K562 (cell line): ENCODE measurements at regions not wholly inside any gene's neighbourhood (a gene's known extent, or its start where the extent isn't known, plus 50 kb on each side); places are given as distances from the start of the nearest gene placed in this dataset.

Experiments
- ATAC-seq: fragments of 200-7000 bp; cut with Tn5 transposase; 3 replicates; pipeline ENCODE4 v1.9.1; 2020; ENCODE audit warnings: moderate library complexity
- BruUV-seq: library from RNA; stranded (reverse); fragments of 400-500 nt; replicated peaks from 2 replicates; lab custom pipeline; 2021; lab: Mats Ljungman, UMichigan
- CTCF ChIA-PET: fragments of 300-600 bp; formaldehyde crosslinking; extraction: SDS; loops from one replicate; lab custom pipeline; 2021; ENCODE audit warnings: low intra/inter-chr PET ratio; lab: Yijun Ruan, JAX
- POLR2A ChIA-PET: fragments of 300-600, 350-650 bp; sonication (Branson Sonifier 250); formaldehyde crosslinking; extraction: SDS; loops from one replicate; lab custom pipeline; 2021; ENCODE audit warnings: antibody characterized with exemption, inconsistent platforms; lab: Yijun Ruan, JAX
- DNase-seq, 4 experiments: peaks; one replicate each; pipeline versions ENCODE4 v3.0.0 to v3.0.0-alpha.2; 2011 to 2018; ENCODE audit warnings: low spot score in 3 of 4, mixed read lengths in 3 of 4; ENCODE audit errors: extremely low read depth in 1 of 4
- FAIRE-seq: peaks from 2 replicates; lab custom pipeline; 2011; peaks lifted over from hg19 to GRCh38; lab: Jason Lieb, UNC
- H2AFZ ChIP-seq: 2 replicates; pipeline ENCODE4 v1.6.0; 2011; ENCODE audit warnings: low read depth, low read length, control low read depth, inconsistent platforms
- H3K27ac ChIP-seq: fragments of 200-600 bp; 3 replicates; pipeline ENCODE4 v1.8.0; 2011; ENCODE audit warnings: low read depth, mild to moderate bottlenecking, control low read depth, inconsistent platforms, low read length, moderate library complexity, mixed read lengths; ENCODE audit errors: extremely low read depth
- H3K27me3 ChIP-seq, 2 experiments: fragments of 300-600 bp in 1 of 2; 2 replicates in 1 of 2; 3 replicates in 1 of 2; pipeline versions ENCODE4 v1.6.0 to v1.8.0; 2011; ENCODE audit warnings: inconsistent platforms in 2 of 2, low read length in 2 of 2, mild to moderate bottlenecking in 1 of 2, mixed read lengths in 1 of 2, moderate library complexity in 1 of 2; ENCODE audit not compliant: control insufficient read depth in 2 of 2, insufficient read depth in 2 of 2
- H3K36me3 ChIP-seq: fragments of 300-600 bp; 3 replicates; pipeline ENCODE4 v1.8.0; 2011; ENCODE audit warnings: mild to moderate bottlenecking, low read length, inconsistent platforms; ENCODE audit not compliant: control insufficient read depth, insufficient read depth
- H3K4me1 ChIP-seq, 2 experiments: fragments of 200-600 bp in 1 of 2; replicated peaks in 1 of 2; 2 replicates in 1 of 2; 3 replicates in 1 of 2; pipeline versions ENCODE4 v1.5.1 to v1.8.0; 2011; ENCODE audit warnings: inconsistent platforms in 2 of 2, low read length in 2 of 2, mild to moderate bottlenecking in 1 of 2, mixed read lengths in 1 of 2, moderate library complexity in 1 of 2; ENCODE audit not compliant: control insufficient read depth in 2 of 2, insufficient read depth in 2 of 2
- H3K4me2 ChIP-seq: 2 replicates; pipeline ENCODE4 v1.6.1; 2011; ENCODE audit warnings: low read length, control low read depth, inconsistent platforms, mixed read lengths; ENCODE audit not compliant: insufficient read depth
- H3K4me3 ChIP-seq: fragments of 200-600 bp; sonication (generic), shearing (Covaris generic); 2 replicates; pipeline ENCODE4 v1.5.1; 2016; ENCODE audit warnings: control low read depth, inconsistent platforms
- H3K79me2 ChIP-seq: fragments of 200-600 bp; 3 replicates; pipeline ENCODE4 v1.8.0; 2011; ENCODE audit warnings: low read length, inconsistent platforms; ENCODE audit not compliant: control insufficient read depth, insufficient read depth
- H3K9ac ChIP-seq, 2 experiments: 2 replicates each; pipeline versions ENCODE4 v1.6.0 to v1.6.1; 2011; ENCODE audit warnings: low read depth in 2 of 2, low read length in 2 of 2, control low read depth in 1 of 2, inconsistent platforms in 1 of 2, mild to moderate bottlenecking in 1 of 2, mixed read lengths in 1 of 2; ENCODE audit not compliant: insufficient read depth in 1 of 2
- H3K9me1 ChIP-seq: one replicate; pipeline ENCODE4 v1.6.0; 2011; ENCODE audit warnings: inconsistent platforms, mild to moderate bottlenecking, low read length, moderate library complexity; ENCODE audit not compliant: control insufficient read depth, insufficient read depth
- H3K9me3 ChIP-seq: replicated peaks from 2 replicates; pipeline ENCODE4 v1.5.1; 2011; ENCODE audit warnings: low read depth, low read length, inconsistent platforms; ENCODE audit not compliant: control insufficient read depth, insufficient read depth
- H4K20me1 ChIP-seq: replicated peaks from 2 replicates; pipeline ENCODE4 v1.6.1; 2011; ENCODE audit warnings: low read length, inconsistent platforms, mixed read lengths; ENCODE audit not compliant: control insufficient read depth, insufficient read depth
- CEBPB ChIP-seq: fragments of 450-650 bp; IDR thresholded peaks from 2 replicates; pipeline ENCODE4 v1.6.1; 2016; ENCODE audit warnings: missing genetic modification characterization, missing compliant biosample characterization
- POLR2H ChIP-seq: IDR thresholded peaks from 2 replicates; pipeline ENCODE4 v1.6.1; 2016; ENCODE audit warnings: missing genetic modification characterization, low read depth, mild to moderate bottlenecking, control low read depth, missing compliant biosample characterization, moderate library complexity
- SRF ChIP-seq, 2 experiments: fragments of 250-450, 450-650 bp in 1 of 2; sonication (Bioruptor Pico) in 1 of 2; sonication (generic) in 1 of 2; formaldehyde crosslinking; IDR thresholded peaks; 2 replicates each; pipeline versions ENCODE4 v1.5.0 to v1.5.1; 2020 to 2022; ENCODE audit warnings: mild to moderate bottlenecking in 1 of 2, missing genetic modification reagents in 1 of 2
- WGBS: fragments of 100-300 bp; shearing (Covaris generic); methylation state at CpG from one replicate; pipeline ENCODE4 v1.1.6; 2016; ENCODE audit warnings: low coverage, mixed read lengths; ENCODE audit not compliant: insufficient coverage; ENCODE audit errors: missing lambda C conversion rate; 5-methylcytosine and 5-hydroxymethylcytosine counted together
- in situ Hi-C: fragments of 300-500 bp; cut with MboI; formaldehyde crosslinking; loops from 4 replicates; pipeline ENCODE4 v1.15.0; 2018; ENCODE audit warnings: inconsistent platforms, mixed read lengths
- intact Hi-C: fragments of 100-400 bp; cut with micrococcal nuclease; formaldehyde crosslinking; loops from 2 replicates; pipeline ENCODE4 v1.14.2; 2022
- TF ChIP-seq, protein P1 (sequence below): IDR thresholded peaks from 3 replicates; pipeline ENCODE4 v1.6.1; 2011; ENCODE audit warnings: borderline replicate concordance, mild to moderate bottlenecking, moderate library complexity; ENCODE audit not compliant: insufficient read length; ENCODE audit errors: extremely low read depth
- TF ChIP-seq, protein P2 (sequence below): fragments of 250-450 bp; sonication (Bioruptor Pico); IDR thresholded peaks from 2 replicates; pipeline ENCODE4 v1.5.0; 2022; ENCODE audit warnings: mild to moderate bottlenecking
- TF ChIP-seq, protein P3 (sequence below), 2 experiments: fragments of 450-650 bp in 1 of 2; sonication (generic) in 1 of 2; formaldehyde crosslinking in 1 of 2; IDR thresholded peaks; 2 replicates each; pipeline versions ENCODE4 v1.7.1 to v1.9.0; 2016 to 2022; ENCODE audit warnings: inconsistent platforms in 1 of 2, mild to moderate bottlenecking in 1 of 2, missing genetic modification reagents in 1 of 2

DNA sequence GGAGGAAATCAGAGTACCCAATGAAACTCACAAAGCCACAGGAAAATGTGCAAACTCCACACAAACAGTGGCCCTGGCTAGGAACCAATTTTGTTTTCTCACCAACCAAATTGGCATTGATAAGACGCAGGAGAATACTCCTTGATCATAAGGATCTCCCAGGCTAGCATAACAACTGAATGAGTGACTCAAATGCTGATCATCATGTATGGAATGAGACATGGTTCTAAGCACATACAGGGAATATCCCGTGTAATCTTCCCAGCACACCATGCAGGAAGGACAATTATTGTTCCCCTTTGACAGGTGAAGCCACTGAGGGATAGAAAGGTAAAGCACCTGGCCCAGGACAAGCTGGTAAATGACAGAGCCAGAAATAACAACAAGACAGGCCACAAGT lies 180.0 kb upstream of the DUSP10 start:
- no peaks in the 10 kb centered on the region for H4K20me1 ChIP-seq
- no peaks in the 10 kb centered on the region for H3K27me3 ChIP-seq
- in situ Hi-C loops: no loop called here
- DNase-seq: no peak
- intact Hi-C loops: no loop called here
- no peaks in the 10 kb centered on the region for H3K4me1 ChIP-seq
- ATAC-seq: no peak
- ChIA-PET CTCF (no interaction called here), POLR2A (no interaction called here)
- no peak overlapping the region for H3K27ac ChIP-seq
- no peak overlapping the region for H3K4me3 ChIP-seq
- H3K9me1 ChIP-seq: no peaks in the 10 kb centered on the region
- no TSS peak for BruUV-seq
- H3K79me2 ChIP-seq: no peaks in the 10 kb centered on the region
- no peak overlapping the region for H3K9ac ChIP-seq
- no peak overlapping the region for H2AFZ ChIP-seq
- no peaks in the 10 kb centered on the region for H3K36me3 ChIP-seq
- H3K9me3 ChIP-seq: no peaks in the 10 kb centered on the region
- FAIRE-seq: no peak
- no peak overlapping the region for H3K4me2 ChIP-seq
- 2% methylated on average over 2 of the region's 2 CpGs for WGBS
- TF ChIP-seq, protein P1, sequence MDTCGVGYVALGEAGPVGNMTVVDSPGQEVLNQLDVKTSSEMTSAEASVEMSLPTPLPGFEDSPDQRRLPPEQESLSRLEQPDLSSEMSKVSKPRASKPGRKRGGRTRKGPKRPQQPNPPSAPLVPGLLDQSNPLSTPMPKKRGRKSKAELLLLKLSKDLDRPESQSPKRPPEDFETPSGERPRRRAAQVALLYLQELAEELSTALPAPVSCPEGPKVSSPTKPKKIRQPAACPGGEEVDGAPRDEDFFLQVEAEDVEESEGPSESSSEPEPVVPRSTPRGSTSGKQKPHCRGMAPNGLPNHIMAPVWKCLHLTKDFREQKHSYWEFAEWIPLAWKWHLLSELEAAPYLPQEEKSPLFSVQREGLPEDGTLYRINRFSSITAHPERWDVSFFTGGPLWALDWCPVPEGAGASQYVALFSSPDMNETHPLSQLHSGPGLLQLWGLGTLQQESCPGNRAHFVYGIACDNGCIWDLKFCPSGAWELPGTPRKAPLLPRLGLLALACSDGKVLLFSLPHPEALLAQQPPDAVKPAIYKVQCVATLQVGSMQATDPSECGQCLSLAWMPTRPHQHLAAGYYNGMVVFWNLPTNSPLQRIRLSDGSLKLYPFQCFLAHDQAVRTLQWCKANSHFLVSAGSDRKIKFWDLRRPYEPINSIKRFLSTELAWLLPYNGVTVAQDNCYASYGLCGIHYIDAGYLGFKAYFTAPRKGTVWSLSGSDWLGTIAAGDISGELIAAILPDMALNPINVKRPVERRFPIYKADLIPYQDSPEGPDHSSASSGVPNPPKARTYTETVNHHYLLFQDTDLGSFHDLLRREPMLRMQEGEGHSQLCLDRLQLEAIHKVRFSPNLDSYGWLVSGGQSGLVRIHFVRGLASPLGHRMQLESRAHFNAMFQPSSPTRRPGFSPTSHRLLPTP: no peak
- TF ChIP-seq, protein P2, sequence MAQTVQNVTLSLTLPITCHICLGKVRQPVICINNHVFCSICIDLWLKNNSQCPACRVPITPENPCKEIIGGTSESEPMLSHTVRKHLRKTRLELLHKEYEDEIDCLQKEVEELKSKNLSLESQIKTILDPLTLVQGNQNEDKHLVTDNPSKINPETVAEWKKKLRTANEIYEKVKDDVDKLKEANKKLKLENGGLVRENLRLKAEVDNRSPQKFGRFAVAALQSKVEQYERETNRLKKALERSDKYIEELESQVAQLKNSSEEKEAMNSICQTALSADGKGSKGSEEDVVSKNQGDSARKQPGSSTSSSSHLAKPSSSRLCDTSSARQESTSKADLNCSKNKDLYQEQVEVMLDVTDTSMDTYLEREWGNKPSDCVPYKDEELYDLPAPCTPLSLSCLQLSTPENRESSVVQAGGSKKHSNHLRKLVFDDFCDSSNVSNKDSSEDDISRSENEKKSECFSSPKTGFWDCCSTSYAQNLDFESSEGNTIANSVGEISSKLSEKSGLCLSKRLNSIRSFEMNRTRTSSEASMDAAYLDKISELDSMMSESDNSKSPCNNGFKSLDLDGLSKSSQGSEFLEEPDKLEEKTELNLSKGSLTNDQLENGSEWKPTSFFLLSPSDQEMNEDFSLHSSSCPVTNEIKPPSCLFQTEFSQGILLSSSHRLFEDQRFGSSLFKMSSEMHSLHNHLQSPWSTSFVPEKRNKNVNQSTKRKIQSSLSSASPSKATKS (CRISPR knock-in tag): no peak
- TF ChIP-seq, protein P3, sequence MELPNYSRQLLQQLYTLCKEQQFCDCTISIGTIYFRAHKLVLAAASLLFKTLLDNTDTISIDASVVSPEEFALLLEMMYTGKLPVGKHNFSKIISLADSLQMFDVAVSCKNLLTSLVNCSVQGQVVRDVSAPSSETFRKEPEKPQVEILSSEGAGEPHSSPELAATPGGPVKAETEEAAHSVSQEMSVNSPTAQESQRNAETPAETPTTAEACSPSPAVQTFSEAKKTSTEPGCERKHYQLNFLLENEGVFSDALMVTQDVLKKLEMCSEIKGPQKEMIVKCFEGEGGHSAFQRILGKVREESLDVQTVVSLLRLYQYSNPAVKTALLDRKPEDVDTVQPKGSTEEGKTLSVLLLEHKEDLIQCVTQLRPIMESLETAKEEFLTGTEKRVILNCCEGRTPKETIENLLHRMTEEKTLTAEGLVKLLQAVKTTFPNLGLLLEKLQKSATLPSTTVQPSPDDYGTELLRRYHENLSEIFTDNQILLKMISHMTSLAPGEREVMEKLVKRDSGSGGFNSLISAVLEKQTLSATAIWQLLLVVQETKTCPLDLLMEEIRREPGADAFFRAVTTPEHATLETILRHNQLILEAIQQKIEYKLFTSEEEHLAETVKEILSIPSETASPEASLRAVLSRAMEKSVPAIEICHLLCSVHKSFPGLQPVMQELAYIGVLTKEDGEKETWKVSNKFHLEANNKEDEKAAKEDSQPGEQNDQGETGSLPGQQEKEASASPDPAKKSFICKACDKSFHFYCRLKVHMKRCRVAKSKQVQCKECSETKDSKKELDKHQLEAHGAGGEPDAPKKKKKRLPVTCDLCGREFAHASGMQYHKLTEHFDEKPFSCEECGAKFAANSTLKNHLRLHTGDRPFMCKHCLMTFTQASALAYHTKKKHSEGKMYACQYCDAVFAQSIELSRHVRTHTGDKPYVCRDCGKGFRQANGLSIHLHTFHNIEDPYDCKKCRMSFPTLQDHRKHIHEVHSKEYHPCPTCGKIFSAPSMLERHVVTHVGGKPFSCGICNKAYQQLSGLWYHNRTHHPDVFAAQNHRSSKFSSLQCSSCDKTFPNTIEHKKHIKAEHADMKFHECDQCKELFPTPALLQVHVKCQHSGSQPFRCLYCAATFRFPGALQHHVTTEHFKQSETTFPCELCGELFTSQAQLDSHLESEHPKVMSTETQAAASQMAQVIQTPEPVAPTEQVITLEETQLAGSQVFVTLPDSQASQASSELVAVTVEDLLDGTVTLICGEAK (IDR thresholded peaks at IDR 0.05): no peak
- TF ChIP-seq, protein P3 (CRISPR knock-in tag; IDR thresholded peaks at IDR 0.05): no peak
- TF ChIP-seq SRF (CRISPR knock-in tag; IDR thresholded peaks at IDR 0.05) (no peak), CEBPB (tag) (no peak), POLR2H (tag) (no peak)
